ENCODE measurements at regions not wholly inside any gene's neighbourhood (a gene's known extent, or its start where the extent isn't known, plus 50 kb on each side); places are given as distances from the start of the nearest gene placed in this dataset.

- Histone ChIP-seq H3K9me3 (no peaks in the 10 kb centered on the region), H3K4me3 (no peak overlapping the region), H3K4me1 (ENCODE audit: low read depth) (no peaks in the 10 kb centered on the region), H3K36me3 (ENCODE audit: low read depth) (no peaks in the 10 kb centered on the region)
- no peak for TF ChIP-seq CTCF (IDR thresholded peaks at IDR 0.05)
- ATAC-seq (no peak), DNase-seq (no peak)
- intact Hi-C loops (cut with DNase I, micrococcal nuclease) = no loop called here
Observed at GRCh38 chr10:60666221-60666620, 112.1 kb upstream of the CDK1 start.

- ATAC-seq = no peak
- no peak for DNase-seq
- Histone ChIP-seq H3K4me1 (ENCODE audit: low read depth) (no peaks in the 10 kb centered on the region), H3K36me3 (ENCODE audit: low read depth) (no peaks in the 10 kb centered on the region), H3K9me3 (no peaks in the 10 kb centered on the region), H3K4me3 (no peak overlapping the region)
- intact Hi-C loops (cut with DNase I, micrococcal nuclease) = no loop called here
- no peak for TF ChIP-seq CTCF (IDR thresholded peaks at IDR 0.05)
Observed at GRCh38 chr10:60664859-60665258, 113.4 kb upstream of the CDK1 start.

- DNase-seq = no peak
- intact Hi-C loops (cut with DNase I, micrococcal nuclease) = no loop called here
- no peak for TF ChIP-seq CTCF (IDR thresholded peaks at IDR 0.05)
- Histone ChIP-seq H3K4me1 (ENCODE audit: low read depth) (no peaks in the 10 kb centered on the region), H3K9me3 (no peaks in the 10 kb centered on the region), H3K4me3 (no peak overlapping the region), H3K36me3 (ENCODE audit: low read depth) (no peaks in the 10 kb centered on the region)
- no peak for ATAC-seq
Observed at GRCh38 chr10:60663850-60664249, 114.4 kb upstream of the CDK1 start.

GRCh38 chr10:60662917-60663614 is 115.2 kb upstream of the CDK1 start:
- DNase-seq (no peak), ATAC-seq (no peak)
- TF ChIP-seq CTCF (IDR thresholded peaks at IDR 0.05) = no peak
- H3K9me3 ChIP-seq = peaks cover 4% of the 10 kb centered on the region
- no peaks in the 10 kb centered on the region for H3K4me1 ChIP-seq (ENCODE audit: low read depth)
- no peak overlapping the region for H3K4me3 ChIP-seq
- no peaks in the 10 kb centered on the region for H3K36me3 ChIP-seq (ENCODE audit: low read depth)
- intact Hi-C loops (cut with DNase I, micrococcal nuclease) = no loop called here

GRCh38 chr10:60661637-60662036 is 116.6 kb upstream of the CDK1 start:
- no peak overlapping the region for H3K4me3 ChIP-seq
- TF ChIP-seq CTCF (IDR thresholded peaks at IDR 0.05) = no peak
- no peak for DNase-seq
- H3K36me3 ChIP-seq (ENCODE audit: low read depth) = no peaks in the 10 kb centered on the region
- H3K9me3 ChIP-seq = peaks cover 4% of the 10 kb centered on the region
- ATAC-seq = no peak
- intact Hi-C loops (cut with DNase I, micrococcal nuclease) = no loop called here
- no peaks in the 10 kb centered on the region for H3K4me1 ChIP-seq (ENCODE audit: low read depth)

- Histone ChIP-seq H3K9me3 (peaks cover 4% of the 10 kb centered on the region), H3K4me1 (ENCODE audit: low read depth) (no peaks in the 10 kb centered on the region), H3K4me3 (no peak overlapping the region), H3K36me3 (ENCODE audit: low read depth) (no peaks in the 10 kb centered on the region)
- TF ChIP-seq CTCF (IDR thresholded peaks at IDR 0.05) = no peak
- DNase-seq (no peak), ATAC-seq (no peak)
- intact Hi-C loops (cut with DNase I, micrococcal nuclease) = no loop called here
Observed at GRCh38 chr10:60660625-60661024, 117.7 kb upstream of the CDK1 start.

All from mucosa of descending colon (tissue), 3 donors.